WERI-Rb-1 (cell line): ENCODE measurements at regions not wholly inside any gene's neighbourhood (a gene's known extent, or its start where the extent isn't known, plus 50 kb on each side); places are given as distances from the start of the nearest gene placed in this dataset.

Experiments
- DNase-seq: peaks from one replicate; pipeline ENCODE4 v3.0.0-alpha.2; 2020
- H3K27ac ChIP-seq: fragments of 250-450 bp; sonication (Bioruptor Pico); 2 replicates; pipeline ENCODE4 v1.5.1; 2020; ENCODE audit warnings: mild to moderate bottlenecking, moderate library complexity
- H3K27me3 ChIP-seq: fragments of 250-450 bp; sonication (Bioruptor Pico); 2 replicates; pipeline ENCODE4 v1.5.1; 2021; ENCODE audit warnings: mild to moderate bottlenecking, low read depth, moderate library complexity; ENCODE audit not compliant: insufficient read depth, severe bottlenecking
- H3K36me3 ChIP-seq: fragments of 250-450 bp; sonication (Bioruptor Pico); 2 replicates; pipeline ENCODE4 v1.5.1; 2020; ENCODE audit warnings: mild to moderate bottlenecking, moderate library complexity
- H3K4me3 ChIP-seq: 2 replicates; pipeline ENCODE4 v1.5.1; 2011; ENCODE audit warnings: low read depth, mild to moderate bottlenecking, control low read depth, low read length
- H3K9me3 ChIP-seq: fragments of 250-450 bp; sonication (Bioruptor Pico); 2 replicates; pipeline ENCODE4 v1.5.1; 2021; ENCODE audit warnings: mild to moderate bottlenecking, moderate library complexity; ENCODE audit not compliant: severe bottlenecking
- TF ChIP-seq, protein P1 (sequence below): IDR thresholded peaks from 2 replicates; pipeline ENCODE4 v1.5.1; 2011; ENCODE audit warnings: low read depth, mild to moderate bottlenecking, control low read depth, inconsistent platforms, low read length

DNA sequence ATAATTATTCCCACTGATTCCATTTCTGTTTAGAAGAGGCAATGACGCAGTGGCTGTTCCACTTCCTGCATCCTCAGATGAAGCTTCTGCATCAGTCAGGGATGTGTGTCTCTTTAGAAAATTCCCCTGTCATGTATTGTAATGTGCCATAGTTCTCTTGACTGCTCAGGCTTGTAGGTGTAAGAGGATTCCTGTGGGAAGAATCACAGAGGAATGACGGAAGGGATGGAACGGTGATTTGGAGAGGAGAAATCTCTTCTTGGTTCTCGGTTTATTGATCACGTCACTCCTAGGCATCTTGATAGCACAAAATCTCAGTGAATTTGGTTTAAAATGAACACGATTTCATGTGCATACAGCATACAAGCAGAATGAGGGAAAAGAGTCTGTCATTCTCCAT, 69.8 kb upstream of the PRKCQ start:
- no peak overlapping the region for H3K4me3 ChIP-seq
- H3K36me3 ChIP-seq, result no peaks in the 10 kb centered on the region
- TF ChIP-seq, protein P1, sequence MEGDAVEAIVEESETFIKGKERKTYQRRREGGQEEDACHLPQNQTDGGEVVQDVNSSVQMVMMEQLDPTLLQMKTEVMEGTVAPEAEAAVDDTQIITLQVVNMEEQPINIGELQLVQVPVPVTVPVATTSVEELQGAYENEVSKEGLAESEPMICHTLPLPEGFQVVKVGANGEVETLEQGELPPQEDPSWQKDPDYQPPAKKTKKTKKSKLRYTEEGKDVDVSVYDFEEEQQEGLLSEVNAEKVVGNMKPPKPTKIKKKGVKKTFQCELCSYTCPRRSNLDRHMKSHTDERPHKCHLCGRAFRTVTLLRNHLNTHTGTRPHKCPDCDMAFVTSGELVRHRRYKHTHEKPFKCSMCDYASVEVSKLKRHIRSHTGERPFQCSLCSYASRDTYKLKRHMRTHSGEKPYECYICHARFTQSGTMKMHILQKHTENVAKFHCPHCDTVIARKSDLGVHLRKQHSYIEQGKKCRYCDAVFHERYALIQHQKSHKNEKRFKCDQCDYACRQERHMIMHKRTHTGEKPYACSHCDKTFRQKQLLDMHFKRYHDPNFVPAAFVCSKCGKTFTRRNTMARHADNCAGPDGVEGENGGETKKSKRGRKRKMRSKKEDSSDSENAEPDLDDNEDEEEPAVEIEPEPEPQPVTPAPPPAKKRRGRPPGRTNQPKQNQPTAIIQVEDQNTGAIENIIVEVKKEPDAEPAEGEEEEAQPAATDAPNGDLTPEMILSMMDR, result no peak
- no peaks in the 10 kb centered on the region for H3K9me3 ChIP-seq
- H3K27me3 ChIP-seq, result no peaks in the 10 kb centered on the region
- no peak overlapping the region for H3K27ac ChIP-seq
- no peak for DNase-seq

GRCh38 chr10:6648894-6649720, 69.0 kb upstream of the PRKCQ start:
- no peak overlapping the region for H3K4me3 ChIP-seq
- DNase-seq, result no peak
- H3K27me3 ChIP-seq, result no peaks in the 10 kb centered on the region
- TF ChIP-seq, protein P1, result no peak
- no peaks in the 10 kb centered on the region for H3K9me3 ChIP-seq
- H3K36me3 ChIP-seq, result no peaks in the 10 kb centered on the region
- no peak overlapping the region for H3K27ac ChIP-seq

GRCh38 chr10:6647811-6648526, 67.9 kb upstream of the PRKCQ start:
- Histone ChIP-seq H3K27me3 (no peaks in the 10 kb centered on the region), H3K27ac (no peak overlapping the region)

DNA sequence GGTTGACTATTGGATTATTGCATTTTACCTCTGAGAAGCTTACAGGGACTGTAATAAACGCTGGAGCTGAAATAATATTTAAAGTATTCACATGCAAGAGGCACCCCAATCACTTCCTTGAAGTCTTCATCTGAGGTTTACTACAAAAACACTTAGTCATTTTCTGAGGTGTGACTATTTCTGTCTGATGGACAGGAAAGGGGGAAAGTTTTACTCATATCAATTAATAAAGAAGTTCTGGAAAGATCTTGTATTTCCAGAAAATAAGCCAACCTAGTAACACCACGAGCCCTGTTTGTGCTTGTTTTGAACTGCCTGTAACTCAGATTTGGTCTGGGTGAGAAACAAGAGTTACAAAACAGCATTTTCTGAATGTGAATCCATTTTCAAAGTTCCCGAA, 63.9 kb upstream of the PRKCQ start:
- Histone ChIP-seq H3K27me3 (no peaks in the 10 kb centered on the region), H3K4me3 (no peak overlapping the region), H3K27ac (no peak overlapping the region), H3K9me3 (no peaks in the 10 kb centered on the region), H3K36me3 (no peaks in the 10 kb centered on the region)
- DNase-seq, result no peak
- TF ChIP-seq, protein P1, result no peak

More at GRCh38 chr10:6647811-6648526, 67.9 kb upstream of the PRKCQ start:
- no peaks in the 10 kb centered on the region for H3K36me3 ChIP-seq
- no peak overlapping the region for H3K4me3 ChIP-seq
- no peak for DNase-seq
- TF ChIP-seq, protein P1, result peak; percentile 51
- no peaks in the 10 kb centered on the region for H3K9me3 ChIP-seq

DNA sequence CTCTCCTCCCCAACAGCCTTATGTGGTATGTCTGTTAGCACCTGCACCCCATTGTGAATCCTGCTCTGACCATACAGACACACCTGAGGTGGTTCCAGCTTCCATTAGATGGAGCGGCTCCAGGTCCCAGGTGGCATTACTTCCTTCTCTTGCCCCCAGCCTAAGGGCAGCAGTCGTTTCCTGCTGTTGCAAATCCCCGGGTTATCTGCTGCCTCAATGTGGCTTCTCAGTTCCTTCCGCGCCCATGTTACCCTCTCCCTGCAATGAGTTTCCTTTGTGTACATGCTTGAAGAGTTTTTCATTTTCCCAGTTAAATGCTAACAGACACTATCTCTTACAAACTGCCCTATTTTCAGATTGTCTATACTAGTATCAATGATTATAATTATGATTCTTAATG, 62.8 kb upstream of the PRKCQ start:
- Histone ChIP-seq H3K4me3 (no peak overlapping the region), H3K27ac (no peak overlapping the region), H3K27me3 (no peaks in the 10 kb centered on the region), H3K36me3 (no peaks in the 10 kb centered on the region), H3K9me3 (no peaks in the 10 kb centered on the region)
- DNase-seq, result no peak
- TF ChIP-seq, protein P1, result no peak
